NCI-H446 treated with DMSO at 0.1 percent for 48 hours (cell line): ENCODE measurements at regions not wholly inside any gene's neighbourhood (a gene's known extent, or its start where the extent isn't known, plus 50 kb on each side); places are given as distances from the start of the nearest gene placed in this dataset.

Experiments used
- DNase-seq: peaks from one replicate; lab custom pipeline; 2025; lab: John Stamatoyannopoulos, UW

- DNase-seq, result no peak
Measured at GRCh38 chr2:176733698-176734430, 464.6 kb downstream of the MTX2 start.

GRCh38 chr2:176734868-176735267 is 465.6 kb downstream of the MTX2 start:
- no peak for DNase-seq

DNA sequence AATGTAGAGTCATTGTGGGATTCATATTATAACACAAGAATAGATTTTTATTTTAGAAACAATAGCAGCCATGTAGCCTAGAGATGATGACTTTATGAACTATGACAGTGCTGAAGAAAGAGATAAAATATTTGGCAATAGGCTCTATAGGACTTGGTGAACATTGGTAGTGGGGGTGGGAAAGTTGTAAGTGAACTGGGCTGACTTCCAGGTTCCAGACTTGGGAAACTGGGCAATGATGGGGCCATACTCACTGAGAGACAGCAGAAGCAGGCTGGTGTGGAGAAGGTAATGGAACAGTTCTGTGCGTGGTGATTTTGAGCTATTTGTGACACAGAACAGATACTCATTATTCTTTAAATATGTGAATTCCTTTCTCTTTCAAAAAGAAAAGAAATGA is 470.3 kb upstream of the HNRNPA3 start:
- no peak for DNase-seq

GRCh38 chr2:176743671-176744070 is 468.9 kb upstream of the HNRNPA3 start:
- DNase-seq, result no peak

DNA sequence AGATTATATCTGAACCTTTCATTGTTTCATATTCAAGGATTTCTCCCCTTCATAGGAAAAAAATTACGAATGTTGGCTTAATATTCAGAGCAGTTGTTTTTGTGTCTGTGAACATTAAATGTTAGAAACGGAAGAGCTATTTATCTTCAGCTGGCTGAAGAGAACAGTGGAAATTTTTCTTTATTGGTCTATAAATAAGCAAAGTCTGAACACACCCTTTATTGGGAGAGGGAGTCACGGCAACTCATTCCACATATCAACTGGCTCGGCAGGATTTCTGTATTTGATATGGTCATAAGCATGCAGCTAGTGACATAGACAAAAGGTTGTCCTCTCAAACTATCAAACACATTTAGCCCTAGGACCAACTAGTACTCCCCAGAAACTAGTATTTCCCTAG is 468.4 kb upstream of the HNRNPA3 start:
- DNase-seq, result no peak

GRCh38 chr2:176745543-176746200 is 466.9 kb upstream of the HNRNPA3 start:
- no peak for DNase-seq

DNA sequence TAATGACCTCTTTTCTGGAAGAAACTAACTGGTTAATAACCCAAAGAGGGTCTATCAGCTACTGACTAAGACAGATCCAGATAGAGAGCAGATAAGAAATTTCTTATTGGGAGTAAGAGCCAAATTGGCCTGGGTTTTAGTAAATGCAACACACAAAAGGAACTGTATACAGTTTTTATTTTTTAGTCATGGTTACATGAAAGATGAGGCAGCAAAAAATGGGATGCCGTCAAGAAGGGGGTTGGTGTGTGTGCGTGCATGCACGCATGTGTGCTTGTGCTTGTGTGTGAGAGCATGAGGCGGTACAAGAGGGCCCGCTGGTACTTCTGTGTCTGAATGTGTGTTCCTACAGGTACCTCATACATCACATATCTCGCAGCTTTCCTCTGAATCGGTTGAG is 466.2 kb upstream of the HNRNPA3 start:
- DNase-seq, result no peak

DNA sequence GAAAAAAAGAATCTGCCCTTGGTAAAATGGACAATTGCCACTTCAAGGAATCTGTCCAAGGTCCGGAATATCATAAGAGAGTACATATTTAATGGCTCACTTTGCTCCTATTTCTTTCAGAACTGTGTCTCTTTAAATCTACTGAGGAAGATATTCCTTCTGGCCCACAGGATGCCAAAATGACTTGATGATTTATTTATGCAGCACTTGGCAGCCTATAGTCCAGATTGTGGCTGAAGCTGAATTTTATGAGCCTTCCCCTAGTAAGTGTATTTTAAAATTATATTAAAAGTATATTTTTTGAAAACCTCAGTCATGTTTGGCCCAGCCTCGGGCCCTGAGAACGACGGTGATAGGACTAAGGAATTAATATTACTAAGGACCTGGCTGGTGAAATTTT is 465.1 kb upstream of the HNRNPA3 start:
- DNase-seq, result peak; percentile 8

- no peak for DNase-seq
Measured at GRCh38 chr2:176747928-176748327, 464.7 kb upstream of the HNRNPA3 start.

- DNase-seq, result no peak
Measured at GRCh38 chr2:176748662-176749061, 463.9 kb upstream of the HNRNPA3 start.

DNA sequence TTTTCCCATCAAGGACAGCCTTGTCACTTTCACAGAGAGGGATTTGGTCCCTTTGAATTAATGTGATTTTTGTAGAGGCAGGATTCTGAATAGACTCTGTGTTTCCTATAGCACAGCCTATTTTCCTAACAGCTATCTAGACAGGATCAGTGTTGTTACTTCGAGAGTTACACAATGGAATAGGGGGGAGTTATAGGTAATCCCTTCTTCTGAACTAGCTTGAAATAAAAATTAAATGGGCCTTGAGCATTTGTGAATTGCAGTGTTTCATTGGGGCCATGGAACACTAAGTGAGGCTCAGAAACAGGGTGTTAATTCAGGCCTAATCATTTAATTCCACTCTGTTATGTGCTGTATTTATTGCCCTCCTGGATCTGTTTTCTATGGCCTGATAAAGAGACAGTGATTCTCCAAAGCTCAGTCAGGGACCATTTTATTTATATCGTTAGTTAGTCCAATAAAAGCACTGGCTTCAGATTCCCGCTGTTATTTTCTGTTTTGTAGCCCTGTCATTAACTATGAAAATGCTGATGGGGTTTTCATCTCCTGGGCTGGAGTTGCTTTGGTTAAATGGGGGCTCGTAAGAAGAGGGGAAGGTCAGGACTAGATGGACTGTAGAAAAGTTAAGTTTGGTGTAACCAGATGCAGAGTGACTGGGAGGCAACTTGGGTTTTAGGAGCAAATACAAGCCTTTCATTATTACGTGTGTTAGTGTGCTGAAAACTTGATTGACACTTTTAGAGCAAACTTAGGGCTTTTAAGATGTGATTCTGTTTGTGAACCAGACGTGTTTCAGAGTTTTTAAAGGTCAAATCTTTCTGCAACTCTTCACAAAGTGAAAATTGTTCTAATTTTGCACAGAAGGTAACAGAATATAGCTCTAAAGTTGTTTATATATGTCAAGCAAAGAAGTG is 461.0 kb upstream of the HNRNPA3 start:
- DNase-seq, result no peak

GRCh38 chr2:176752295-176752694 is 460.3 kb upstream of the HNRNPA3 start:
- no peak for DNase-seq

- DNase-seq, result no peak
Measured at GRCh38 chr2:176753205-176753604, 459.4 kb upstream of the HNRNPA3 start.

DNA sequence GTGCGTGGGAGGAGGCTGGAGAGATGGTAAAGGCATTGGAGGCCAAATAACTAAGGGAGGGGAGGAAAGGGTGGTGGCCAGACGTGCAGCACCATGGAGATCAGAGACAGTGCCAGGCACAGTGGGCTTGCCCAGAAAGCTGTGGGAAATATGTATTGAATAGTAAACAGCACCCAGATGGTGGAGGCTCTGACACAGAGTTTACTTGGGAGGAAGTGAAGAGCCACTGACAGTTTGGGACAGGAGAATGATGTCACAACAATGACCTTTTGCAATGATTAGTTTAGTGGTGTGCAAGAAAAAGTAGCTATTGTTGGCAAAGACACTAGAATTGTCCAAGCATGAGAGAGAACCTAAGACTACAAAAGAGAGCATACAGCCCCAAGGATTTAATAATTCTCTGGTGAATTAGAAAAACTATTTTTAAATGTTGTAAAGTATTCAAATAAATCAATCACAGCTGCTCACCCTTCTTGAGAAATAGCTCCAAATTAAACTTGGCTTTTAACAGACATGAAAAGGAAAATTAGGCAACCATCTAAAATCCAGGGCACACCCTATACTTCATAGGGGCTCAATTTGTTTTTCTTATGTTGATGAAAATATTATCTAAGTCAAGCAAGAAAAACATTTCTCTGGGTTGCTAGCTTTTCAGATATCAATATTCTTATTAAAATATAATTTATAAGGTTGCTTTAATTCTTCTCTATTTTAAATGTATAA is 458.7 kb upstream of the HNRNPA3 start:
- peak; percentile 59 for DNase-seq

- DNase-seq, result no peak
Measured at GRCh38 chr2:176755537-176756135, 457.0 kb upstream of the HNRNPA3 start.

GRCh38 chr2:176758426-176758825 is 454.2 kb upstream of the HNRNPA3 start:
- DNase-seq, result no peak

GRCh38 chr2:176760439-176760838 is 452.2 kb upstream of the HNRNPA3 start:
- no peak for DNase-seq

GRCh38 chr2:176763130-176763529 is 449.5 kb upstream of the HNRNPA3 start:
- no peak for DNase-seq

DNA sequence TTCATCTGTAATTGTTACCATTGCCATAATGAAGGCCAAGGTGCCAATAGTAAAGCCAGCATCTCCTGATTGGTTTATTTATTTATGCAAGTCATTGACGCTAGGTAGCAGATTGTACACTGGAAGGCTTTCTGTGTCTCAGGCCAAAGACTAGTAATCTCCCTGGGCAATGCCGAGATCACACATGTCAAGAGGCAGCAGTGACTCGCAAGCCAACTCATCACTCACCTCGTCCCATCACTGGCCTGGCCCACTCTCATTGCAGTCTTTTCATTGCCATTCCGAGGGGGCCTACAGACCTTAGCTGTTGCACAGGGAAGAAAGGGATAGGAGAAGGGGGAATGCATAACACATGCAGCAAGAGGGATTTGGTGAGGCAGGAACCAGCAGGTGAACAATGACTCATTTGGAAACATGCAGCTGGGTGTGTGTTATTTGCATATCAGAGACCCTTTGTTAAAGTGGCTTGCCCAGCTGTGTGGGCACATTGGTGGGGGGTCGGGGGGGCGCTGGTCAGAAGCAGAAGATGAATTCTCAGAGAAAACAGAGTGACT is 448.7 kb upstream of the HNRNPA3 start:
- no peak for DNase-seq

DNA sequence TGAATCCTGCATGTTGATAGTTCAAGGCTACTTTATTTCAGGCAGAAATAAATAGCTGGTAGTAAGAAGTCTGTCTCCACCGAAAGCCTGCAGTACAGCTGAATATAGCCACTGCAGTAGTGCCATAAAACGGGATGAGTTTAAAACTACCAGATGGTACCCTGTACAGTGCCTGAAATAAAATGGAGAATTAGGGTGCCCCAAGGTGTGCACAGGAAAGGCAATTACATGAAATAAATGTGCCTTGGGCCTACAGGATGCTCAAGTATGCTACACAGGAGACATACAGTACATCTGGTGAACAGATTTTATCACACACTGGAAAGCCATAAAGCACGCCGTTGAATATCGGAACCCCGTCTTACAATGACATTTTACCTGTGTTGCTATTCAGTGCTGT is 447.7 kb upstream of the HNRNPA3 start:
- no peak for DNase-seq

DNA sequence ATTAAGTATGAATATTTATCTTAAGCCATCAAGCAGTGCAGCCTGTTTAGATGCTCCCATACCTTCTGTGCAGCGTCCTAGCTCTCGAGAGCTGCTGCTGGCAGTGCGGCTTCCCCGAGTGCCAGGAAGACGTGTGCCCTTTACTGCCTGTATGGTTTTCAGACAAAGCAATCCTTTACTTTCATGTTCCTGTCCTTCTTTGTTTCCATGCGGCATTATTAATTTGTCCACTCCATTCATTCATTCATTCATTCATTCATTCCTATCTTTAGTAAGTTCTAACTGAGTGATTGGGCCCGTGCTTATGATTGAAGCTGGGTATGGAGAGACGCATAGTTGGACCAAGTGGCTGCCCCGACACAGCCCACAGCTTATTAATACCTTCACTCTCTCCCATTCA is 446.6 kb upstream of the HNRNPA3 start:
- no peak for DNase-seq
